ENCODE measurements at regions not wholly inside any gene's neighbourhood (a gene's known extent, or its start where the extent isn't known, plus 50 kb on each side); places are given as distances from the start of the nearest gene placed in this dataset.

- TF ChIP-seq POLR2A (IDR thresholded peaks at IDR 0.05; ENCODE audit: low read depth, low read length) (no peak), TAF1 (IDR thresholded peaks at IDR 0.05; ENCODE audit: low read depth, low read length) (no peak), SPI1 (IDR thresholded peaks at IDR 0.05; ENCODE audit: low read depth, low read length) (no peak), POLR2AphosphoS5 (IDR thresholded peaks at IDR 0.05; ENCODE audit: low read depth, low read length) (no peak), PAX5 (IDR thresholded peaks at IDR 0.05; ENCODE audit: insufficient read depth, low read length, severe bottlenecking) (no peak), POU2F2 (IDR thresholded peaks at IDR 0.05; ENCODE audit: low read depth, low read length) (no peak)
Measured at GRCh38 chr6:151721671-151722070, 85.8 kb upstream of the ESR1 start.

Measured in GM12891 (cell line).